GM21423 (cell line): ENCODE measurements at regions not wholly inside any gene's neighbourhood (a gene's known extent, or its start where the extent isn't known, plus 50 kb on each side); places are given as distances from the start of the nearest gene placed in this dataset.
"Not testable (repeated sequence)": the region's sequence is repeated elsewhere in the genome, so short reads cannot be mapped to it uniquely, and the experiment has no call there.

Source experiments
- ATAC-seq: cut with Tn5 transposase; IDR thresholded peaks from one replicate; pipeline ENCODE4 v1.9.1; 2021; ENCODE audit warnings: mild to moderate bottlenecking, moderate library complexity; ENCODE audit not compliant: unreplicated experiment

DNA sequence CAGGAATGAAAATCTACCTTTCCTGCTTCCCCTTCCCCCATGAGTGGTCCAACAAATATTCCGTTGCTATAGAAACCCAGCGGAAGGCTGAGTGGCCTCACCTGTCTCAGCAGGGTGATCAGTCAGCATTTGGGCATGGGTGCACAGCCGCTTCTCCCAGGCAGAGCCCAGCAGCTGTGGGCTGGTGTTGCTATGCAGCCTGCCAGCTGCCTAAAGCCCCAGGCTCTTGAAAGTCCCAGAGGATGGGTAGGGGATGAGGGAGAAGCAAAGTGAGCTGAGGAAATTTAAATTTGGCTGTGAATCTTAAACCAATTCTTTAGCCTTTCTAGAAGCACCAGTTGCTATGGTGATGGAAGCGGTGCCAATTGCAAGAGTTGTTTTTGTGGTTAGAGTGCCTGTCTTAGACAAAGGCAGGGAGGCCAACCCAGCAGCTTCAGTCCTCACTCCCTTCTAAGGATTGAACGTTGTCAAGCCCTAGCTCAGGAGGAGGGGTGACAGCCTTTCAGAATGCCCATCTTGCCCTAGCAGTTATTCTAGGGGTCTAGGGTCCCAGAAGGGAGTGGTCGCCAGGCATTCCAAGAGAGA lies 151.5 kb upstream of the PITX1 start:
- ATAC-seq: no peak

- no peak for ATAC-seq
Measured at GRCh38 chr5:135184646-135185045, 150.6 kb upstream of the PITX1 start.

- ATAC-seq: no peak
Measured at GRCh38 chr5:135183464-135183863, 149.4 kb upstream of the PITX1 start.

DNA sequence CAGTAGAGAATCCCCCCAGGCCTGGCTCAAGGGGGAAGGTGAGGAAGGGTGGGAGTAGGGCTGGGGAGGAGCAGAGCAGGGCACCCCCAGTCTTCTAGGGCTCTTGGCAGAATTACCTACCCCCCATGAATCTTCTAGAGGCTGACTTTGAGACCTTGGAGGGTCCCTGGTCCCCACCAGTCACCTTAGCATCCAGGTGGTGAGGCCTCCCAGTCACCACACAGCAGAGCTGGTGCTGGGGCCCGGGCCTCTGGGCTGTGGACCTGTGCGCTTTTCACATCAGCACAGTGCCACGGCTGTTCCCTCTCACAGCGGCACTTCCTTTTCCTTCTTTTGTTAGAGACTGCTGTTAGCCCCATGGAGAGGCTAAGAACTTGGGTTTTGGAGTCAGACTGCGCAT lies 148.6 kb upstream of the PITX1 start:
- no peak for ATAC-seq

GRCh38 chr5:135181653-135182052 lies 147.6 kb upstream of the PITX1 start:
- ATAC-seq: no peak

GRCh38 chr5:135179308-135179980 lies 145.4 kb upstream of the PITX1 start:
- ATAC-seq: no peak

DNA sequence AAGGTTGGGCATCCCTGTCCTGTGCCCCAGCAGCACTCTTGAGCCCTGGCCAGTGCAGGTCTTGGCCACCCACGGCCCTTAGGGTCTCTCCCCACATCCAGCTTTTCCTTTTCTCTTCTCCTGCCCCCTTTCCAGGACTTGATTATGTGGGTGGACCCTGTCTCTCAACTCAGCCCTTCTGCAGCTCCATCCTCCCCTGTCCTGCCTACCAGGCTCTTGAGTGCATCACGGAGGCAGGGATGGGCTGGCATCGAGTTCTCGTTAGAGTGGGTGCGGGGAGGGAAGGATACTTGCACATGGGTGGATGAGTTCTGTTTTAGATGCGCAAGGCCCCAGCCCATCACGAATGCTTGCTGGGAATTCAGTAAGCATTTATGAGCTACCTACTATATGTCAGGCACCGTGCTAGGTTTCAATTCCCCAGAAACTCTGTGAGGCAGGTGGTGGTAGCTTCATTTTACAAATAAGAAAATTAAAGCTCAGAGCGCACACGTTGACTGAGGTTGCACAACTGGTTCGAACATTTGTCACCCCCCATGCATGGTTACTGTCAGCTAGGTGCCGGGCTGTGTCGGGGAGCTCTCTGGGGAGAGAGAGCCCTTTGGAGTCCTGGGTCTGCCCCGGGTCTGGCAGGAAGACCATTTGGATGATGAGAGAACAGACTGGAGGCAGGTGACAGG lies 144.6 kb upstream of the PITX1 start:
- ATAC-seq: no peak

DNA sequence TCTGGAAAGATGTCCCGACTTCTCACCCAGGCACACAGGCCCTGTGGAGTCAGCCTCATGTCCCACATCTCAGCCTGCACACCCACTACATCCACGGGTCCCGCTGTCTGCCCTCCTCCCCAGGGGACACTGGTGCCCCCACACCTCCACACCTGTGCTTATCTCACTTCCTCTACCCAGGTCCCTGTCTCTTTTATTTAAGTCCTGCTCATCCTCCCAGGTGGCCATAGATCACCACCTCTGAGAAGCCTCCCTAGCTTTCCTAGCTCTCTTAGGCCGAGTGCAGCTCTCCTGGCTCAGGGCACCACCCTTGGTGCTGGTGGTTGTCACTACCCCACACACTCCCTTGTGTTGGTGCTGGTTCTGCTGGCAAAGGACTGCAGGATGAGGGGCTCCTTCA lies 143.6 kb upstream of the PITX1 start:
- no peak for ATAC-seq

DNA sequence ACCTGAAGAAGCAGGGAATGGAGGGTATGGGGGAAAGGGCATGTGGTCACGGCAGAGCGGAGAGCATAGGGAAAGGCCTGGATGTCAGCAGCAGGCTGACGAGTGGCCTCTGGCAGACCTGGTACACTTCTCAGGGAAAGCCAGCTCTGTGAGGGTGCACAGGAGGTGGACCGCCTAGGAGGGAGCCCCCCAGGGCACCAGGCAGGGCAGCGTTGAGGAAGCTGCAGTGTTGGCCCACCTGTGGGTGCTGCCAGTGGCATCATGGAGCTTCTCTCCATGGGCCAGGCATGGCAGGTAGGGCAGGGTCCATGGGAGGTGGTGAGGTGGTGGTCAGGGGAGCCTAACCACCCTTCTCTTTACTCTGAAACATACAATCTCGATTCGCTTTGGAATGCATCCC lies 143.0 kb upstream of the PITX1 start:
- ATAC-seq: no peak

DNA sequence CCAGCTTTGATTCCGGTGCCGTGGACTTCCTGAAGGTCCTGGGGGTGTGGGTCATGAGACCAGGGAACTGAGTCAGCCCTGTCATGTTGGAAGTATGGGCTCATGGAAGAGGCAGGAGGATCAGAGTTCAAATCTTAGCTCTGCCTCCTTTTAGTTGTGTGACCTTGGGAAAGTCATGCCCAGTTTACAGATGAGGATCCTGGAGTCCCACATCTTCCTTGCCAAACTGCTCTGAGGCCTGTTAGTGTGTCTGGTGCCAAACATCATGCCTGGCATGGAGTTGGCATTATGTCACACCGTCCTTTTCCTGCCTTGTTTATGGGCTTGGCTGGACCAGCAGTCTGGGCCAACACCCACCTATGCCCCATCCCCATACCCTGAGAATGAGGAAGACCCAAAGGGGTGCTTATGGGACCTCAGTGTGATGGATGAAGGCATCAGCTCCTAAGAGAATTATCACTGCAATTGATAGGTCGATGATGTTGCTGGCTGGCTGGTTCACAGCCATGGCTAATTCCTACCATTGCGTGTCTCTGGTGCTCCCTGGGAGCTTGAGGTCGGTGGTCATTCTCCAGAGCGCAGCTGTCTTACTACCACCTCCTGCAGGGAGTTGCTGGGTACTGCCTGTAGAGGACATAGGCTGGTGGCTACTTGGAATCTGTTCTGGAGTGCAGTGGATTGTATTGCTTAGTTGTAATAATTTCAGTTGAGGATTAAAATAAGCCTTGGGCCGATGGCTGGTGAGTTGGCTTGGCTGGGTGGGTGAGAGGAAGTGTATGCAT lies 140.5 kb upstream of the PITX1 start:
- no peak for ATAC-seq

DNA sequence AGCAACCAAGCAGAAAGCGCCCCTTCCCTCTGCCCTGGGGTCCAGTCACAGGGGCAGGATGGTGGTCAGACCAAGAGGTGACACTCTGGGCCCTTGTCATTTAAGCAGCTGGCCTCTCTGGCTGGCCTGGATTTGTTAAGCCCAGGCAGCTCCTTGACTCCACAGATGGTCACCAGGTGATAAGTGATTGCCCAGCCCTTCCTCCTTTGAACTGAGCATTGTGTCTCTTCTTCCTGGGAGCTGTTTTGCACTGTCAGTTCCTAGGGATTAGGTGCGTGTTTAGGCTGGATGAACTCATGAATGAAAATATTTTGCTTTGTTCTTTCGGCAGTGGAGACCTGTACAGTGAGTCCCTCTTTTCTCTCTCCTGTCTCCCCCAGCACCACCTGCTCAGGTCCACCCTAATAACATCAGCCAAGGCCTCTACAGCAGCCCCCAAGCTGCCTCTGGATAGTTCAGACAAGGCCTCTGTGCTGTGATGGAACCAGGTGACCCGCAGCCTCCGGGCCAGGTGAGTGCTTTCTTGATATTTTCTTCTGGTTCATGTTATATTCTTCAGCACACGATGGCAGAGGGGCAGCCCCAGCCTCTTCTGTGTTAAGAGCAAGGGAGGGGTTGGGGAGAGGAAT lies 139.7 kb upstream of the PITX1 start:
- no peak for ATAC-seq

DNA sequence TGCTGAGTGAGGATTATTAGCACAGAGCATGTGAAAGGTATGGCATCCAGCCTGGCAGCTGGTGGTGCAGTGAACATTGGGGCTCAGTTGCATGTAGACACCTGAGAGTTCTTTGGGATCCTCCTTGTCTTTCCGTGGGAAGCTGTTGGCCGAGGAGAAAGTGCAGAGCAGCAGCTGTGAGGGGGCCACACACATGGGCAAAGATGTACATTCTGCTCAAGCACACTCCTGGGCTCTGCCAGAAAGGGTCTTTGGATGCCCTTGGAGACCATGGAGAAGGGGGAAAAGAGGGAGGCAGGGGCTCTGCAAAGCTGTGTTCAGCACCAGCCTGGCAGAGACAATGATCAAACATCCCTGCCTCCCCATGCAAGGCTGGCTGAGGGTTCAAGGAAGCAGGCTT lies 138.7 kb upstream of the PITX1 start:
- ATAC-seq: no peak

GRCh38 chr5:135171336-135171735 lies 137.3 kb upstream of the PITX1 start:
- ATAC-seq: no peak

GRCh38 chr5:135170500-135170899 lies 136.5 kb upstream of the PITX1 start:
- no peak for ATAC-seq

DNA sequence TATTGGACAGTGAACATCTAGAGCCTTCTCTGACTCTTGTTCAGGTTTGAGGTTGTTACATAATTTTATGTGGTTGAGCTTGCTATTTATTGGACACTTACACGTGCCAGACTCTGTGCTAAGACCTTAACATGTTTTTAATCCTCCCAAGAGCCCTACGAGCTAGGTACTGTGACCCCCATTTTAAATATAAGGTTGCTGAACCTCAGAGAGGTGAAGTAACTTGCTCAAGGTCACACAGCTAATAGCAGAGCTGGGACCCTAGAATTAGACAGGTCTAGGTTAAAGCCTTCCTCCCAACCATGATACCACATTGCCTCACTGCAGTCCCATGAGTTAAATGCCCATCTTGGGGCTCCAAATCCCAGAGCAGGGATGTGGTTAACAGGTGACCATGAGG lies 135.7 kb upstream of the PITX1 start:
- no peak for ATAC-seq

DNA sequence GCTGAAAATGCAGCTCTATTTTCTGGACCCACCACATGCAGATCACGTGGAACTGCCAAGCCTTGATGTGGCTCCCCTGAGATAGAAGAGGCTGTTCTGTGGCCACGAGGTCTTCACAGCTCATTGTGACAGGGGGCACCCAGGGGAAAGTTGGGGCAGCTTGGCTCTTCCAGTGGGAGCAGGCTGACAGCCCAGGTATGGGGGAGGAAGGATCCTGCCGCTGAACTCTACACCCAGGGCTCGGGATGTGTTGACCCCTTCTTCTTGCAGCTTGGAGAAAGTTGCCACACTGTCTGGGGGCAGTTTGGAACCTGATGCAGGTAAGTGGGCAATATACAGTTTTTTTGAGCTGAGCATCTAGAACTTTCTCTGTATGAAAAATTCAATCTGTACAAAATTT lies 133.6 kb upstream of the PITX1 start:
- no peak for ATAC-seq

DNA sequence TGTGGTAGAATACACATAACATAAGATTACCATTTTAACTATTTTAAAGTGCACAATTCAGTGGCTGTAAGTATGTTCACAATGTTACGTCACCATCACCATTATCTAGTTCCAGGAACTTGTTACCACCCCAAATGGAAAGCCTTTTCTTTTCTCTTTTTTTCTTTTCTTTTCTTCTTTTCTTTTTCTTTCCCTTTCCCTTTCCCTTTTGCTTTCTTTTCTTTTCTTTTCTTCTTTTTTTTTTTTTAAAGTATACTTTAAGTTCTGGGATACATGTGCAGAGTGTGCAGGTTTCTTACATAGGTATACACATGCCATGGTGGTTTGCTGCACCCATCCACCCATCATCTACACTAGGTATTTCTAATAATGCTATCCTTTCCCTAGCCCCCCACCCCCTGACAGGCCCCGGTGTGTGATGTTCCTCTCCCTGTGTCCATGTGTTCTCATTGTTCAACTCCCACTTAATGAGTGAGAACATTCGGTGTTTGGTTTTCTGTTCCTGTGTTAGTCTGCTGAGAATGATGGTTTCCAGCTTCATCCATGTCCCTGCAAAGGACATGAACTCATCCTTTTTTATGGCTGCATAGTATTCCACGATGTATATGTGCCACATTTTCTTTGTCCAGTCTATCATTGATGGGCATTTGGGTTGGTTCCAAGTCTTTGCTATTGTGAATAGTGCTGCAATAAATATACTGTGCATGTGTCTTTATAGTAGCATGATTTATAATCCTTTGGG lies 131.0 kb upstream of the PITX1 start:
- ATAC-seq: not testable (repeated sequence)

DNA sequence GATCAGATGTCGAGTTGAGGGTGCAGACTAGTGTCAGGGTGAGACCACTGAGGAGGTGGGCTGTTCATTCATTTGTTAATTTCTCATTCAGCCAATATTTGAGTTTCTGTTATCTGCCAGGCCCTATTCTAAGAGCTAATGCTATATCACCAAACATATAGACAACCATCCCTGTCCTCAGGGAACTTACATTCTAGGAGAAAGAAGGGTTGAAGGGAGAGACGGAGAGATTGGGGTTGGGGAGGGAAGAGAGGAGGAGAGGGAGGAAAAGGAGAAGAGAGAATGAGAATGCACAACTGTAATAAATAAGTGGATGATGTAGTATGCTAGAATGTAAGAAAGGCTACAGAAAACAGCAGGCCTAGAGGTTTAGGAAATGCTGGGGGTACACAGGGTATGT lies 129.9 kb upstream of the PITX1 start:
- no peak for ATAC-seq

GRCh38 chr5:135163391-135163790 lies 129.4 kb upstream of the PITX1 start:
- no peak for ATAC-seq

- no peak for ATAC-seq
Measured at GRCh38 chr5:135162661-135163265, 128.7 kb upstream of the PITX1 start.
